HEK293T (cell line): ENCODE measurements at regions not wholly inside any gene's neighbourhood (a gene's known extent, or its start where the extent isn't known, plus 50 kb on each side); places are given as distances from the start of the nearest gene placed in this dataset.

ENCODE experiments used
- CTCF ChIA-PET: fragments of 350-600 bp; formaldehyde crosslinking; extraction: SDS; loops from one replicate; lab custom pipeline; 2021; ENCODE audit warnings: antibody characterized with exemption, inconsistent platforms; lab: Yijun Ruan, JAX
- POLR2A ChIA-PET: fragments of 350-600 bp; formaldehyde crosslinking; extraction: SDS; loops from one replicate; lab custom pipeline; 2020; ENCODE audit warnings: antibody characterized with exemption, inconsistent platforms; lab: Yijun Ruan, JAX
- DNase-seq: peaks from one replicate; pipeline ENCODE4 v3.0.0; 2012; ENCODE audit warnings: mixed read lengths; ENCODE audit errors: extremely low spot score
- ARNT ChIP-seq: fragments of 450-650 bp; IDR thresholded peaks from 2 replicates; pipeline ENCODE4 v1.6.1; 2017; ENCODE audit warnings: mild to moderate bottlenecking
- BHLHE40 ChIP-seq: fragments of 450-650 bp; IDR thresholded peaks from 2 replicates; pipeline ENCODE4 v1.6.1; 2016; ENCODE audit warnings: mild to moderate bottlenecking, moderate library complexity, borderline replicate concordance
- CTBP1 ChIP-seq: fragments of 450-650 bp; IDR thresholded peaks from 2 replicates; pipeline ENCODE4 v1.6.1; 2016; ENCODE audit warnings: borderline replicate concordance
- ELF4 ChIP-seq: fragments of 450-650 bp; IDR thresholded peaks from 2 replicates; pipeline ENCODE4 v1.6.1; 2017; ENCODE audit warnings: antibody characterized with exemption
- FOXA1 ChIP-seq: fragments of 450-650 bp; IDR thresholded peaks from 2 replicates; pipeline ENCODE4 v1.6.1; 2016; ENCODE audit warnings: mild to moderate bottlenecking
- FOXK2 ChIP-seq: fragments of 450-650 bp; IDR thresholded peaks from 2 replicates; pipeline ENCODE4 v1.6.1; 2016; ENCODE audit warnings: mild to moderate bottlenecking
- FOXM1 ChIP-seq: fragments of 450-650 bp; IDR thresholded peaks from 2 replicates; pipeline ENCODE4 v1.6.1; 2017; ENCODE audit warnings: mild to moderate bottlenecking, borderline replicate concordance
- HDGF ChIP-seq: fragments of 450-650 bp; IDR thresholded peaks from 2 replicates; pipeline ENCODE4 v1.6.1; 2017; ENCODE audit warnings: antibody characterized with exemption, borderline replicate concordance
- L3MBTL2 ChIP-seq: fragments of 450-650 bp; conservative IDR thresholded peaks from 2 replicates; pipeline ENCODE4 v1.6.1; 2016; ENCODE audit warnings: mild to moderate bottlenecking
- LEF1 ChIP-seq: fragments of 450-650 bp; IDR thresholded peaks from 2 replicates; pipeline ENCODE4 v1.6.1; 2017; ENCODE audit warnings: mild to moderate bottlenecking, borderline replicate concordance
- NFRKB ChIP-seq: fragments of 450-650 bp; IDR thresholded peaks from 2 replicates; pipeline ENCODE4 v1.6.1; 2016; ENCODE audit warnings: mild to moderate bottlenecking, moderate library complexity
- SP1 ChIP-seq: fragments of 450-650 bp; IDR thresholded peaks from 2 replicates; pipeline ENCODE4 v1.6.1; 2017
- SUZ12 ChIP-seq: fragments of 450-650 bp; IDR thresholded peaks from 2 replicates; pipeline ENCODE4 v1.6.1; 2016; ENCODE audit warnings: mild to moderate bottlenecking
- TARDBP ChIP-seq: fragments of 450-650 bp; IDR thresholded peaks from 2 replicates; pipeline ENCODE4 v1.6.1; 2016
- ZNF384 ChIP-seq: fragments of 450-650 bp; IDR thresholded peaks from 2 replicates; pipeline ENCODE4 v1.6.1; 2016
- TF ChIP-seq, protein P1 (sequence below): fragments of 450-650 bp; IDR thresholded peaks from 2 replicates; pipeline ENCODE4 v1.6.1; 2016

DNA sequence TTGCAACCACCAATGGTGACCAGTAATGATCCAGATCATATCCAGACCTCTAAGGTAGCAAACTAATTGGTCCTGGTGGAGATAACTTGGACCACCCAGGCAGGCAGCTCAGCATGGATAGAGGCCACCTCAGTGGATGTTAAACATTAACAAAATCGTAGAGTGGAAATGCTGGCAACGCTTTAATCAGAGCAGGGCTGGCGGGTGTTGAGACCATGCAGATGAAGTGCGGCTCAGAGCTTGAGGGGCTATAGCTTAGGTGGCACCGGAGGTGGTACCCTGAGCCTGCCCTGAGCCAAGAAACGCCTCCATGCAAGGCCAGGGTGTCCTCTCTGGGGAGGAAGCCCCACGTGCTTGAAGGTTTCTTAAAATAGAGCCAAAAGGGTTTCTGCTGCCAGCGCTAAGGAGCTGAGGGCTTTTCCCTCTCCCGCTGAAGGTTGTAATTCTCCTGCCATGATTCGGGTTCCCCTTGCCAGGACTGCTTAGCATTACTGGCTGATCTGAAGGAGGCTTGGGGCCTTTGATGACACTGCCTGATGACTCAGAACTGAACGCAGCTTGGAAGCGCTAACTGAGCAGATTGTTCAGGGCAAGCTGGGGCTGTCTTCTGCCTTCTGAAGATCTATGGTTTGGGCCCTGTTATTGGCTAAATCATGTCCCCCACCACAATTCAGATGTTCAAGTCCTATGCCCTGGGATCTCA is 177.8 kb upstream of the ATP6AP2 start:
- TF ChIP-seq NFRKB (no peak), TARDBP (no peak), CTBP1 (no peak), FOXM1 (no peak), LEF1 (no peak), FOXK2 (no peak), SUZ12 (no peak), ARNT (no peak), ELF4 (no peak), HDGF (no peak), FOXA1 (no peak), SP1 (no peak), ZNF384 (no peak), BHLHE40 (no peak)
- TF ChIP-seq, protein P1, sequence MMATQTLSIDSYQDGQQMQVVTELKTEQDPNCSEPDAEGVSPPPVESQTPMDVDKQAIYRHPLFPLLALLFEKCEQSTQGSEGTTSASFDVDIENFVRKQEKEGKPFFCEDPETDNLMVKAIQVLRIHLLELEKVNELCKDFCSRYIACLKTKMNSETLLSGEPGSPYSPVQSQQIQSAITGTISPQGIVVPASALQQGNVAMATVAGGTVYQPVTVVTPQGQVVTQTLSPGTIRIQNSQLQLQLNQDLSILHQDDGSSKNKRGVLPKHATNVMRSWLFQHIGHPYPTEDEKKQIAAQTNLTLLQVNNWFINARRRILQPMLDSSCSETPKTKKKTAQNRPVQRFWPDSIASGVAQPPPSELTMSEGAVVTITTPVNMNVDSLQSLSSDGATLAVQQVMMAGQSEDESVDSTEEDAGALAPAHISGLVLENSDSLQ, result no peak
- DNase-seq, result no peak
- ChIA-PET POLR2A (no interaction called here), CTCF (no interaction called here)

DNA sequence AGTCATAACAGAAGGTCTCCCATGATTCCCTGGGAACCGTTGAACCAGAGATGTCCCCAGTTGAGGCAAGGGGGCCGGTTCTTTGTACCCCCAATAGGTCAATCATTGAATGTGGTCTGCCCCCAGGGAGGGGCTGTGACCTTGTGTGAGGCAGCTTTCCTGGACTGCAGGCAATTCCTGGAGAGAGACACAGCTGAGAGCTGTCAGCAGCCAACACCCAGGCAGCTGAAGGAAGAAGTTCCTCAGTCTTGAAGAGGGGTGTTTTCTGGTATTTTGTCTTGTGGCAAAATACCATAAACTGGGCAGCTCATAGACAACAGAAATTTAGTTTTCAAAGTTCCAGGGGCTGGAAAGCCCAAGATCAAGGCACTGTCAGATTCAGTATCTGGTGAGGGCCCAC is 185.7 kb upstream of the ATP6AP2 start:
- CTCF ChIA-PET, result no interaction called here
- TF ChIP-seq, protein P1, result no peak
- TF ChIP-seq LEF1 (no peak), ZNF384 (no peak), TARDBP (no peak), FOXA1 (no peak), NFRKB (no peak), L3MBTL2 (no peak), ARNT (no peak), HDGF (no peak), SUZ12 (no peak), ELF4 (no peak), BHLHE40 (no peak), FOXK2 (no peak), FOXM1 (no peak), SP1 (no peak), CTBP1 (no peak)
- POLR2A ChIA-PET, result no interaction called here
- no peak for DNase-seq

DNA sequence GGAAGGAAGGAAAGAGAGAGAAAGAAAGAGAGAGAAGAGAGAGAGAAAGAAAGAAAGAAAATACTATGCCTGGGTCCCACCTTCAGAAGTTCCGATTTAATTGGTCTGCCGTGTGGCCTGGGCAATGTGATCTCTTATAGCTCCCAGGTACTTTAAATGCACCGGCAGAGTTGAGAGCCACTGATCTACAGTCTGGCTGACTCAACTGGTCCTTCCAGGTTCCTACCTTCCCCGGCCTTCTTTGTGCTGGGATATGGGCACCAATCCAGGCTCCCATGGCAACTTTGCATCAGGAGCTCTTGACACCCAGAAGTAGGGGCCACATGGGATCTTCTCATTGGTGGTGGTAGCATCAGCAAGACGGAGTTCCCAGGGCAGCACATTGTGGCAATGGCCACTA is 186.5 kb upstream of the ATP6AP2 start:
- POLR2A ChIA-PET, result no interaction called here
- TF ChIP-seq, protein P1, result no peak
- TF ChIP-seq ELF4, result no peak
- CTCF ChIA-PET, result no interaction called here

DNA sequence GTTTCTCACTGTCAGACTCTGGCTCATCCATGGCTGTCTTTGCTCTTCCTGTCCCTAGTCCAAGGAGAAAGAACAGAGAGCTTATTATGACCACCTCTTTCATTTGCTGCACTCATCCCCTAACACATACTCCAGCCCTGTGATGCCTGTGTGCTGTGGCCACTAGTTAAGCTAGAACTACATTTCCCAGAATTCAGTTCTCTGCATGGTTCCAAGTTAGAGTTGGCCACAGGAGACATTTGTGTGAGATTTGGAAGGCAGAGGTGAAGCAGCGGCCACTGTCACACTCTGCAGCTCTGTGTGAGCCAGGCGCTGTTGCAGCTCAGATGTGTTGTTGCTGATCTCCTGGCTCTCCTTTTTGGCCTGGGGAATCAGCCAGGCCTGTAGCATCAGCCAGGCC is 188.2 kb upstream of the ATP6AP2 start:
- TF ChIP-seq ELF4, result no peak
- no peak for TF ChIP-seq TARDBP
- TF ChIP-seq SUZ12, result no peak
- TF ChIP-seq FOXK2, result no peak
- TF ChIP-seq HDGF, result no peak
- no peak for TF ChIP-seq ARNT
- no peak for TF ChIP-seq L3MBTL2
- no peak for TF ChIP-seq ZNF384
- no peak for TF ChIP-seq FOXA1
- no peak for TF ChIP-seq BHLHE40
- TF ChIP-seq LEF1, result no peak
- TF ChIP-seq, protein P1, result no peak
- no peak for TF ChIP-seq SP1
- TF ChIP-seq NFRKB, result no peak
- TF ChIP-seq FOXM1, result no peak
- TF ChIP-seq CTBP1, result no peak
- peak; percentile 22 for DNase-seq
- ChIA-PET CTCF (interaction anchor here (0.6 kb wide), 1 partner anchor 32 kb away, joined by 3 read pairs; no protein-coding TSS in a partner anchor), POLR2A (no interaction called here)

More for the DNA sequence above, 186.5 kb upstream of the ATP6AP2 start:
- no peak for DNase-seq

DNA sequence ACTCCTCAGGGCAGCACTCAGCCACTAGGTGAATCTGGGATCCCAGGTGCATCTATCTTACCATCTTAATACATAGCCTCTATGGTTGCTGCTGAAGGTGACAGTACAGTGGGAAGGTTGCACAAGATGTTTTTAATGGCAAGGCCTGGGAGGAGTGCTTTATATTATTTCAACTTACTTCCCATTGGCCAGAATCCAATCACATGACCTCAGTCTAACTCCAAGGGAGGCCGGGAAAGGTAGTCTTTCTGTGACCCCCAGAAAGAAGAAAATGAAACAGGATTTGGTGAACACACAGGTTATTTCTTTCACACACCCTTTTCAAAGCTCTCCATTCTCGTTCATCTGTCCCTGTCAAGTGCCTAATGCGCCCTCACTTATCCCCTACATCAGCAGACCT is 189.1 kb upstream of the ATP6AP2 start:
- ChIA-PET POLR2A (no interaction called here), CTCF (no interaction called here)
- no peak for DNase-seq
- TF ChIP-seq SUZ12 (no peak), FOXM1 (no peak), NFRKB (no peak), HDGF (no peak), CTBP1 (no peak), FOXA1 (no peak), ZNF384 (no peak), ELF4 (no peak), LEF1 (no peak), ARNT (no peak)
- TF ChIP-seq, protein P1, result no peak
